ENCODE measurements at regions not wholly inside any gene's neighbourhood (a gene's known extent, or its start where the extent isn't known, plus 50 kb on each side); places are given as distances from the start of the nearest gene placed in this dataset.
A peak's percentile ranks its signal among the peaks of the same experiment; 100 is the strongest.

DNA sequence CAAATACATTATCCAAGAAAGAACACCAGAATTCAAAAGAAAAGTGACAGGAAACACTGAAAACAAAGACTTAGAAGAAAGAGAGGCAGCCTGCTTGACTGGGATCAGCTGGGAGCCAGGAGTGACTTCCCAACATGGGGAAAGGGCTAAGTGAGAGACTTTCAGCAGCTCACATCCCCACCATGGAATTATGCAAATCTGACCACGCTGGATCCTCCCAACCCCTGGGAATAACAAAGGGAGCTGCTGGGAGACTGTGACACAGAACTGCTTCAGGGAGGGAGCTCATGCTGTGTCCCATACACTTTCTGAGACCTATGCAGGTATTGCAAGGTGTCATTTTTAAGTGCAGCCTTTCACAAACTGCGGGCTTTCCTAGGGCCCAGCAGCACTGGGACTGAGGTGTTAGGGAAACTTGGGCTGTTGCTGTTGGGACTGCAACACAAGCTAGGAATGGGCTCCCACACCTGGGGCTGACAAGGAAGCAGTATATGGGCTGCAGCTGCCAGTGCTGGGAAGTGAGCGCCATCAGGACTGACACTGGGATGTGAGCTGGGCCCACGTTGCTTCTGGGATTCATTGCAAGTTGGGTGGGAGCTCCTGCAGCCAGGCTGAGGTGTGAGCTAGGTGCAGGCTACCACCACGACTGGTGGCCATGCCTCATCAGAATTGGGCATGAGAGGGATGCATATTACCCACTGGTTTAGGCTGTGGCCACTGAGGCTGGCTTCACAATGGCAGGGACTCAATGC, 139.1 kb downstream of the KDR start:
- no peak for DNase-seq

DNA sequence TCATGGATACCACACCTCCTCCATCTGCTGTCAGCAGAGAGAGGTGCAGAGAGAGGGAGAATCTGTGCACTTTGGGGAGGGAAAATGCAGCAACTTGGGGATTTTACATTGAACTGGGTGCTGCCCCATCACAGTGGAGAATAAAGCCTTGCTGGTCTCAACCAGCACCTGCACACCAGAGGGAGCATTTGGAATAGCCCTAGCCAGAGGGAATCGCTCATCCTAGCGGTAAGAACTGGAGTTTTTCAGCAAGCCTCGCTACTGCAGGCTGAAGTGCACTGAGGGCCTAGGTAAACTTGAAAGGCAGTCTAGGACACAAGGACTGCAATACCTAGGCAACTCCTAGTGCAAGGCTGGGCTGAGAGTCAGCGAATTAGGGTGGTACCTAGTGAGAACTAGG, 148.7 kb downstream of the KDR start:
- DNase-seq: no peak

DNA sequence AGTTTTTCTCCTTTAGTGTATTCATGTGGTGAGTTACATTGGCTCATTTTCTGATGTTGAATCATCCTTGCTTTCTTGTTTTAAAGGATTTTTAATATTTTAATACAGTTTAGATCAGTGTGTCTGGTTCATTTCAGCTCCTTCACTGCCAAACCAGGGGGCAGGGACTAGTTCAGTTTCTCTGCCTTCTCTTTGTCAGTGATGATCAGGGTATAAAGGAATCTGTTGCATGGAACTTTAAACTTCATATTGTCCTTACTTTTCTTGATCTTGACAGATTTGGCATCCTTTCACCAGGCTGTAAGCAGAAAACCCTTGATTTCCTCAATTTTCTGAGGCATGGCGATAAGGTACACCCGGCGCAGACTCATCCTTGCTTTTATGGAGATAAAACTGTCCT, 149.4 kb downstream of the KDR start:
- DNase-seq: no peak

DNA sequence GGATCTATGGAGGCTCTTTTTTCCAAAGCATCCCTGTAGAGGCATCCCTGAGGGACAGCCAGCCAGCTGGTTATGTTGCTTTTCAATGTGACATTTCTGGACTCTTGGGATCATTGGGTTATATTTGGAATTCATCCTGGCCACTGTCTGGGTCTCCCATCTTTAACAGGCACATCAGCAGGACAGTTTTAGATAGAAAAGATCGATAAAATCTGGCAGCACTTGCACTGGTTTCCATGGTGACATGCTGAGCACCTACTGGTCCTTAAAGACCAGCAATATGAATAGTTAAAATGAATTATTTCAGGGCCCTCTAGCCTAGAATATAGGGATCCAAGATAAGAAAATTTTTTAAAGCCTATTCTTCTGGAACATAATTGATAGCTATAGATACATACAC, 151.6 kb downstream of the KDR start:
- DNase-seq: no peak

DNA sequence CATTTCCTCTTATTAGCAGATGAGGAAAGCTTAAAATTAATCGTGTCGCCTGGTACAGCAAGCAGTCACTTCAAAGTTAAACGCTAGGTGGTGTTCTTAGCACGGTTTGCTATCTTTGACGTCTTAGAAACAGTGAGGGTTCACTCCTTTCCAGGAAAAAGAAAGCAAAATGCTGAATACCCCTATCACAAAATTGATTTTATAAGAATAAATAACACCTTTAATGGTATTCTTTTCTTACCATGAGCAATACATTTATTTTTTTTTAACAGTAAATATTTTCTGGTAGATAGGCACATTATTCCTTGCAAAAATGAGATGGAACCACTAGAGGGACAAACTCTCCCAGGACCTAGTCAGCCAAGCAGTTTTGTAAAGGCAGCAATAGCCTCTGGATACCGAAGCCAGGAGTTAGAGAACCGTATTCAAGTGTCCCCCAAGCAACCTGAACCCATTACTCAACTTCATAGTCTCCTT, 153.9 kb downstream of the KDR start:
- DNase-seq: no peak

DNA sequence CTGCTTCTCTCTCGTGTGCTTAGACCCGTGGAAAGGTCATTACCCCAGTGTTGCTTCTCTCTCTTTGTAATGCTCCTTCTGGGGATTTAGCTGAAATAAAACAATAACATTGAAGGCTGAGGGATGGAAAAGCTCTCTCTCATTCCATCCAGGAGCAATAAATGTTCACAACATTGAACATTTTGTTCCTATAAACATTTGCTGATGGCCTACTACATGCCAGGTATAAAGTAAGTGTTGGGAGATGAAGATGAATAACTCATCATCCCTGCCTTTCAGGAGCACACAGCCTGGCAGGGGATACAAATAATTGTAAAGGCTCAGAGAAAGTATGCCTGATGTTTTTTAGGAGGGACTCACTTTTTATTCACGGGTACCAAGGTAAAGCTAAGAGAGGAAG, 158.1 kb downstream of the KDR start:
- no peak for DNase-seq

DNA sequence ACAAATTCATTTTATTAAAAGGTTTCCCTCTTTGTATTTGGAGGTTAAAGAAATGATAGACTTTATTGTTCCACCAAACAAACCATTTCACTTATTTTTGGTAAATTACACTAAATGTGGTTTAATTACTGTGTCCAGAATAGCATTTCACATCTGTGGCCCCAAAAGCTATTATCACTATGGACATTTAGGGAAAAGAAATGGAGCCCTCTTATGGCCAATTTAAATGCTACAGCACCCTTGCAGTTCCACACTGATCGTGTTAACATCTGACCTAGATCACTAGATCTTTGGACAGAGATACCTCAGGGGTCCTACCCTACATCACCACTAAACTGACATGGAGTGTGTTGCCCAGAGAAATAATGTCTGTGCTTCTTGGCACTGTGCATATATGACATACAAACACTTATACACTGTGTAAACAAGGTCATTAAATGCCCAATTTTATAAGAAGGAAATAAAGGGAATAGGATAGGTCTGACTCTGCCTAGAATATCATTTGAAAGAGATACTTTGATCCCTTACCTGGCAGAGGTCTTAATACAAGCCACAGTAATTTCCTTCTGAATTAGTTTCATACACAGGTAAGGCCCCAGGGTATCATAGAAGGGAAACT, 163.9 kb downstream of the KDR start:
- DNase-seq: no peak

DNA sequence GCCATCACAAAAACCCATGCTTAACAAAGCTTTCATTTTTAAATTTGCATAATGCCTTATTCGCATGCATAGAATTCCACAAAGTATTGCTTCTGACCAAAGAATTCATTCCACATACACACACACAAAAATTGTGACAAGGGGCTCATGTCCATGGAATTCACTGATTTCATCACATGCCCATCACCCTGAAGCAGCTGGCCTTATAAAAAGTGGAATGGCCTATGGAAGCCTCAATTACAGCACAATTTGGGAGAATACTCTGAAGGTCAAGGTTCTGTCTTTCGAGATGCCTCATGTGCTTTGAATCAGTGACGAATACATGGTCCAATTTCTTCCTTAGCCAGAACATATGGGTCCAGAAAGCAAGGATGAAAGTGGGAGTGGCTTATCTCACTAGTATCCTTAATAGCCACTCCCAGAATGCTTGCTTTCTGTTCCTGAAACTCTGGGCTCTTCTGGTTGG, 165.7 kb downstream of the KDR start:
- DNase-seq: no peak

DNA sequence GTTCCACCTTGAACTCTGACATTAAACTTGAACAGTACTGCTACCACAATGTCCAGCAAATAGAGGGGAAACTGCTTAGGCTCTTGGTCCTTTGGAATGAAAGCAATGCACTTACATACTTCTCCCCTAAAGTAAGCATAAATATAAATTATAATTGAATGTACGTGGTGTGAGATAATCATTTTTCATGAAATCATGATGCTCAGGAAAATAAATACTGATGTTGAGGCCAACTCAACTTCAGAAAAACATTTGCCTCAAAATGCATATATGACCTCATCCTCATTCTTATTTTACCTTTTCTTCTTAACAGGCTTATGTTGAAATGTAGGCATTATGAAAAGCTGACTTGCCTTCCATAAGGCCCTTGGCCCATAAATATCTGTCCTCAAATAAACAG, 166.3 kb downstream of the KDR start:
- no peak for DNase-seq

DNA sequence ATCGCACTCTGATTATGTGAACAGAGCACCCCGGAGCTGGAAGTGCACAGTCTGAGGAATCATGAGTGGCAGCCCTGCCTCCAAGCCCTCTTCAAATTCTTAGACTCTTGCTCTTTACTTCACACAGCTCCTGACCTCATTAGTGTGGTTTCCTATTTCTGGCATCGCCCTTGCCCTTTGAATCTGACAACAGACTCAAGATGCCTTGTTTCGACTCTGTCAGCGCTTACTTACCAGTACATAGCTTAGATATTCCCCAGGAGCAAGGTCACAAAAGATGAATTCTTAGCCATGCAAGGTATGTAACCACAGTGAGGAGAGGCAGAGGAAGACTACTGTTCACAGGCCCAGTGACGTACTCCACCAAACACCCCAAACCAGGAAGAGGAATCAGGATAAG, 167.2 kb downstream of the KDR start:
- DNase-seq: no peak

DNA sequence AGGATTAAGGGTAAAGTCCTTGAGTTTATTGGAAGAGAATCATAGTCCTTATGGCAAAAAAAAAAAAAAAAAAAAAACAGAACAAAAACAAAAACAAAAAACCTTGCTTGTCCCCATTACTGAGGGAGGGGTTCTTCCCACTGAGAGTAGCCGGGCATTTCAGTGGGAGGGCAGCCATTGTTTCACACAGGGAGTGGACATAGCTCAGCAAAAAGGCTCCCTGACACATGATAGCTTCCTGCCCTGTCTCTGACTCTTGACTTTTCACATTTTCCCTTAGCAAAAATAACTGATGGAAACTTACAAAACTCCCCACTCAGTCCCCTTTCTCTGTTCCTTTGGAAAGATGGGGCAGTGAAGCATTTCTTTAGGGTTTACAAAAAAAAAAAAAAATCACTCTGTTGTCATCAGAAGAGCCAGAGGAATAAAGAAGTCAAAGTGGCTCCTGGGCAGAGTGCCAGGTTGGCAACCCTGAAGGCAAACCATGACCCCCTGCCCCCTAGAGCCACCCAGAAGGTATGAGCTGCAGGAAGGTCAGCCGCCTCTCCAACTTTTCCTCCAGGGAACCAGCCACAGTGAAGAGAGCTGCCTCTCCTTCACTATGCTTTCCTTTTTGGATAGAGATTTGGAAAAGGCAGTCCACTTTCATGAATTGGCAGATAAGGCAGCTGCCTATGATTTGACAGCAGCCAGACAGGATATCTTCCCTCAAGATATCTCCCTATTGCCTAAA, 170.6 kb downstream of the KDR start:
- DNase-seq: no peak

DNA sequence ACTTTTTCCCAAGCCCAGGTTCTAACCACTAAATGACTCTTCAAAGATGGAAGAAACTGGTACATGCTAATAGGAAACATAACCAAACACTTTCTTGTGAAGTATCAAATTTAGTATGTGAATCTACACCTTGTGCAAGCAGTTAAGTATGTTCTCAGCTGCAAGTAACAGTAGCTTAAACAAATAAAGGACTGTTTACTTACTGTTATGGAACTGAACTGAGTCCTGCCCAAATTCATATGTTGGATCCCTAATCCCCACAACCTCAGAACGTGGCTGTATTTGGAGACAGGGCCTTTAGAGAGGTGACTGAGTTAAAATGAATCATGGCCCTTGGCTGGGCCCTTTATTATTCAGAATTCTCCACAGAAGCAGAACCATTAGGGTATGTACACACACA, 178.7 kb downstream of the KDR start:
- DNase-seq: no peak

DNA sequence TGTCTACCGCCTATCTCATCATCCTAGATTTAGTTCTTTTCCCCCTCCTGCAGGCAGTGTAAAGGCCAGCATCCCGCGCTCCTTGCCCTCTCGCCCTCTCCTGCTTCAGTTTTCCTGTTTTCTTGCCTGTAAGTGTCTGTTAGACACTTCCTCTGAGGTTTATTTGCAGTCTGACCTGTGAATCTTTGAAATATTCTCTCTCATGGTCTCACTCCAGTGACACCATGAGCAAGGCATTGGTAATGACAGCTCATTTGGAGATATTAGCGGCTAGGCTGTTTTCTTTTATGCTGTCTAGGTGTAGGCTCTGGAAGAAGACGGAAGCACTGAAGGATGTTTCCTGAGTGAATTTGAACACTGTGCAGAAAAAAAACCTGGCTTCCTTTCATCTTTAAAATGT, 179.6 kb downstream of the KDR start:
- no peak for DNase-seq

DNA sequence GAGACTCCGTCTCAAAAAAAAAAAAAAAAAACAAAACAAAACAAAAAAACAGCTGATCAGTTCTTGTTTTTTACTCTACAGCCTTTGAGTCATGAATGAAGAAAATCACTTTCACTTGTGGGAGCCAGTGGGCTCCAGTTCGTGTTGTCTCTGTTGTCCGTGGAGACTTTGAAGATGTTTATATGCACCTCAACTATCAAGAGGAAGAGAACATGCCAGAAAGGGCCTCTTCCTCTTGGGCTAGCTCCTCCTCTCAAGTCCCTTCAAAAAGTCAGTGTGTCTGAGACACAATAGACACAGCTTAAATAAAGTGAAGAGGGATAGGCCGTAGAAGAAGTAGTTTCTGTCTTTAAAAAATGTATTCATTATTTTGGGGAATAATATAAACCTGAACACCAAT, 182.7 kb downstream of the KDR start:
- no peak for DNase-seq

DNA sequence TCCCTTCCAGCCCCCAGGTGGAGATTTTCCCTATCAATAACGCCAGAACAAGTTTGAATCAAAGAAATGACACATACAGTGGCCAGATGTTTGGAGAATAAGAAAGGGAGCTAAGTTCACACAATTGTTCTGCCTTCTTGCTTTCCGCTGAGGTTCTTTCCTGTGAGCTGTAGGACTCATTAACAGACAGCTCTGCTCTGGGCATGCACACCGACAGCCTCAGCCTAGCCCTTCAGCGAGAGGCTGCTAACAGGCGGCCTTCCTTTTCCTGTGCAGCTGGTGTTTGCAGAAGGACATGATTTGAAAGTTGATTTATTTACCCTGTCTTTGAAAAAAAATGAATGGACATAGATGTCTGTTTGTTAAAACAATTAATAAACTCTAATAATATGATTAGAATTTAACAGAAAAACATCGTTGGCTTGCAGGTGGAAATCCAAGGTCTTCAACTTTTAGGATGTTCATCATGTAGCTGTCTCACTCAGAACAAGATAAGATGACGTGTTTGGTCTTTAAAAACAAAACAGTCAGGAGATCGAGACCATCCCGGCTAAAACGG, 183.3 kb downstream of the KDR start:
- DNase-seq: peak in 1 of 2 donors; percentile 13

DNA sequence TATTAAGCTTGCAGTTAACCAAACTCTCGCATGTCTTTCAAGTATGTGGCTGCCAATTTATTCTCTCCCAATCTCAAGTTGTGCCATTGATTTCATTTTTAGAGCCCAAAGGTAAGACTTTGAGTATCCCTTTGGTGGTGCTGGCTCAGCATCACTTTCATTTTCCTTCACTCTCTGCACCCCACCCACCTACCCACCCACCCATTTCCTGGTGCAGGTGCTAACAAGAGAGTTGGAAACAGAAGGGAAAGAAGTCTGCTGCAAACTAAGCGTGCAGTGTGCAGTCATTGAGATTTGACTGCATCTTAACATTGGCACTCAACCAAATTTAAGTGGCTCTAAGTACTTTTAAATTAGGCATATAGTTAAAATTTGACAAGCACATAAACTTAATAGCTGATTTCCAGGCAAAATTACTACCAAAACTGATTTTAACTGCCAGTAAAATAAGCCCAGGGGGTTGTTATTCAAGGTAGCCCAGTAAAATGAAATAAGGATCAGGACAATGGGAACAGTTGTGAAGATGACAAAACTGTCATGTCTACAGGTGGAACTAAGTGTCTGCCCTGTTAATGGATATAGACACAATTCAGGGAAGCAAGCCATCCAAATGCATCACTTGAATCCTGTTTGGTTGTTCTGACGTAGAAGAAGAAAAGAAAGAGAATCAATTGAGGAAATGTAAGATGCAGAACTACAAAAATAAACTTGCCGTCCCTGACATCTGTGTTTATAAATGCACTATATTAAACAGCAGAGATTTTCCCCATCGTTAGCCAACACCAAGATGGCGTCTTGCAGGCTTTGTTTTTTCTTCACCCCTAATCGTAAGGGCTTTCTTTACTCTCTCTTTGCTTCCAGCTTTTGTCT, 184.2 kb downstream of the KDR start:
- peak in 1 of 2 donors; percentile 19 for DNase-seq

DNA sequence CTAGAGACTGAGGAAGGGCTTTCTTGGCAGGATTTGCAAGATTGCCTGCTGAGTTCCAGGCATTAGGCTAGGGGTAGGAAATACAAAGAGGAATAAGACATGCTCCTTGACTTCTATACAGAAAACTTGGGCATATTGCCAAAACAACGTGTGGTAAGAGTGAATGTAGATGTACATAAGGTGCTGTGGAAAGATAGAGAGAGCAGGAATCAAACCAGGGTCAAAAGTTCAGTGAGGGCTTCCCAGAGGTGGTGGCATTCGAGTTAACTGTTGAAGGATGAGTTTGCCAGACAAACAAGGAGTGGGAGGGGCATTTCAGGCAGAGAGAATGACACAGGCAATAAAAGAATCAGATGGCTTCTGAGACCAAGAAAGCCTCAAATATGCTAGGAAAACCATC, 187.9 kb downstream of the KDR start:
- no peak for DNase-seq

DNA sequence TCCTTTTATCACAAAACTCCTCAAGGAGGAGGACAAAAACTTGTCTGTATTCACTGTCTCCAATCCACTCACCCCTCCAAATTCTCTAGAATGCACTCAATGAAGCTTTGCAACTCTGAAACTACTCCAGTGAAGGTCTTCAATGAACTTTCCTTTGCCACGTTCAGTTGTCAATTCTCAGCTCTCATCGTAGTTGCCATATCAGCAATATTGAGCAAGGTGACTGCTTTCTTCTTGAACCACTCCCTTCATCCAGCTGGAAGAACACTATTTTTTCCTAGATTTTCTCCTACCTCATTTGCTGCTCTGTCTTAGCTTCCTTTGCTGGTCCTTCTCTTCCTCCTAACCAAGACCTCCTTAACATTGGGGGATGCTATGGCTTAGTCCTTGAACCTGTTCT, 191.8 kb downstream of the KDR start:
- DNase-seq: no peak

DNA sequence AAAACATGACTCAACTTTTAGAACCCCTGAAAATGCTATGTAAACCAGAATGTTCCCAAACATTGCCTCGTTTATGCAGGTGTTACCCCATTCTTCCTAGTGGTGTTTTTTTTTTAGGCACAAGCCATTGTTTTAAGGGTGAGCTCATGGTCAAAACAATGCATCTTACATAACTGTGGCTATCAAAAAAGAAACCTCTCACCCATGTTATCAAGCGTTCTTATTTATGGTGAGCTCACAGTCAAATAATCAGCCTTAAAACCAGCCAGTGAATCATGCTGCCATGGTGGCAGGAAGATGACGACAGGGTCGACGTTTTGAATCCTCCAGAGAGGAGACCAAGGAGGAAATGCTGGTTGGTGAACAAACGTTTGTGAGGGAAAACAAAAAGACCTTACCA, 195.2 kb downstream of the KDR start:
- DNase-seq: no peak

DNA sequence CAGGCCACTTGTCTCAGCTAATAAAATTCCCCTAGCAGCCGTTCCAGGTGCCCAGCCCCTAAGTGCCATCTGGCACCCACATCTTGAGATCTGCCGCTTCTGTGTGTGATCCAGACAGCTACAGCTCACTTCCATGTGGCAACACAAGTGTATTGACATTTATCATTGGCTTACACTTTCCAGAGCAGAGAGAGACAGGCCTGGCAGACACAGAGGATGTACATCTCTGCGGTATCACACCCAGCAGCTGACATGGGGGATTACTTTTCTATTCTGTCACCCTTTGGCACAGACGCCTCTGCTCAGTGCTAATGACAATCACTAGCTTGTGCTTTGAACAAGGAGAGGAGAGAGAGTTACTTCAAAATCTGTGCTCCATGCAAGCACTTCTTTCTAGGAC, 195.9 kb downstream of the KDR start:
- DNase-seq: no peak

DNA sequence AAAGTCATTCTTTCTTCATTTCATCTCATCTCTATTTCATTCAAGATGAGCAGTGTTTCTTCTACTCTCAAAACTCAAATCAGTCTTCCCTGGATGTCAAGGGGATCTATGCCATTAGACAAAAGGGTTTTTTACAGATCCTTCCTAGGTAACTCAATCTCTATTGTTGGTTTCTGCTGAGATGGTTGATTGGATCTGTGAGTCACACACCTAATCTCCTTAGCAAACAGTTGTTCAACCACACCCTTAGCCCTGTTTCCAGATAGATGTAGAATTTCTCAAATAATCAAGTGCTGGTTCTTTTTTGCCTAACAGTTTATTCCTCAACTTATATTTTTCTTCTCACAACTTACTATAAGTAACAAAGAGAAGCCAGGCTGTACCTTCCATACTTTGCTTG, 200.5 kb downstream of the KDR start:
- no peak for DNase-seq

DNA sequence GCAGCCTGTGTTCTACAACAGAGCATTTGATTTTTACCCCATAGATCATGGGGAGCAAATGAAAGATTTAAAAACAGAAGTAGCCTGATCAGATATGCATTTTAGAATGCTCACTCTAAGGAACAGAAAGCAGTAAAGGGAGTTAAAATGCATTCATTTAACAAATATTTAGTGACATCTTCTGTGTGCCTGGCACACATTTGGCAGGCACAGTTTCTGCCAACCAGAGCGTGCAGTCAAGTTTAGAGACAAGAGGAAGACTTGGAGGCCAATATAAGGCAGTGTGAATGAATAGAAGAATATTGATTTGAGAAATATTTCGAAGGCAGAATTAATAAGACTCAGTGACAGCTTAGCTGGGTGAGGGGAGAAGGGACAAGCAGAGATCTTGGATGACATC, 210.1 kb downstream of the KDR start:
- DNase-seq: no peak

DNA sequence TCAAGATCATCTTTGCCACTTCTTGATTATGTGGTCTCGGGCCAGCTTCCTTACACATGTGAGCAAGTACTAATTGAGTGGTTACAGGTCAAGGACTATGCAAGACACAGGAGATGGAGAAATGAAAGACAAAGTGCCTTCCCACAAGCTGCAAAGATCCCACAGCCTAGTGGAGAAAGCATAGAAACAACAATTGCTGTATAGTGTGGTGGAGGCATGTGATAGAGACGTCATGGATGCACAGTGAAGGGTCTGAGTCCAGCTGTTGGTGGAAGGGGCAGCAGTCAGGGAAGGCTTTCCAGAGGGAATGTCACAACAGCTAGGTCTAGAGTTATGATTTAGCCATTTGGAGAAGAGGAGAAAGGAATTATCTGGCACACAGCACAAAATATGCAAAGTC, 210.6 kb downstream of the KDR start:
- DNase-seq: no peak

All from stimulated activated CD4-positive, alpha-beta T cell treated with anti-CD3 and anti-CD28 coated beads, Interleukin-2, amount 100 ng/mL, for 48 hours (primary cell).